GM19438 (cell line): ENCODE measurements at regions not wholly inside any gene's neighbourhood (a gene's known extent, or its start where the extent isn't known, plus 50 kb on each side); places are given as distances from the start of the nearest gene placed in this dataset.

ENCODE experiments used
- ATAC-seq: cut with Tn5 transposase; IDR thresholded peaks from one replicate; pipeline ENCODE4 v1.9.1; 2021; ENCODE audit warnings: low read depth; ENCODE audit not compliant: unreplicated experiment

GRCh38 chr7:121810831-121811672, 61.9 kb upstream of the PTPRZ1 start:
- ATAC-seq, result no peak

GRCh38 chr7:121807078-121807477, 65.9 kb upstream of the PTPRZ1 start:
- no peak for ATAC-seq

GRCh38 chr7:121803039-121803438, 69.9 kb upstream of the PTPRZ1 start:
- ATAC-seq, result no peak

GRCh38 chr7:121800916-121801675, 71.9 kb upstream of the PTPRZ1 start:
- no peak for ATAC-seq

DNA sequence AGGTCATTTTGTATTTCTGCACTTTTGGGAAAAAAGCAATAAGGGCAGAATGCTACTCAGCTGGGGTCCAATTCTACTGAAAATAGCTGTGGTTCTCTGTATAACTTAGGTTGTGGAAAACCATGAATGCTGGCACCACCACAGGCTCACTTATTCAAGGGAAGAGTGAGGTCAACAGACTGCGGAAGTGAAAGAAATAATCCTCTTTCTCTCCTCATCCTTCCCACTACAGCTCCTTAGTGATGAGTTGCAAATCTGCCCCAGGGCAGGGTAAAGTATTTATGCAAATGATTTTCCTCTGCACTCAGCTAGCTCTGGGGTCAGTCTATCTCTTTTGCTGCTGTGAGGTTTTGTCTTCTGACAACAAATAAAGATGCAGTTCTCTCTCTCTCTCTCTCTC, 74.1 kb upstream of the PTPRZ1 start:
- no peak for ATAC-seq

GRCh38 chr7:121798453-121798840, 74.5 kb upstream of the PTPRZ1 start:
- no peak for ATAC-seq

- ATAC-seq, result no peak
These were observed 75.1 kb upstream of the PTPRZ1 start for GRCh38 chr7:121797657-121798452.

GRCh38 chr7:121796936-121797656, 75.9 kb upstream of the PTPRZ1 start:
- no peak for ATAC-seq

DNA sequence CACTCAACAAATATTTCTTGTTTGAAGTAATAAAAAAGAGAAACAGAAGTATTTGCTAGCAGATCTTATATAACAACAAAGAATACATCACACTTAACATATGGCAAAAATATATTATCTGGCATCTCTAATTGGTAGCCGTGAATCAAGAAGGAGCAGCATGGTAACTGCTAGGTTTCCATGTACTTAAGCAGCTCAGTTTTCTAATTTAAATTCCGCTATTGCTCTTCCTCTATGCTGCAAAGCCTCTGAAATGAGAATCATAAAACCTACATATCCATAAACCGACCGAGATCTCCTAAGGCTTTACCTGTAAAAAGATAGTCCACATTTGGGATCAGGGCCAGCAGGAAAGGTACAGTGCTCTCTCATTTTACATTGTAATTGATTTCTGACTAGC, 76.6 kb upstream of the PTPRZ1 start:
- ATAC-seq, result no peak

DNA sequence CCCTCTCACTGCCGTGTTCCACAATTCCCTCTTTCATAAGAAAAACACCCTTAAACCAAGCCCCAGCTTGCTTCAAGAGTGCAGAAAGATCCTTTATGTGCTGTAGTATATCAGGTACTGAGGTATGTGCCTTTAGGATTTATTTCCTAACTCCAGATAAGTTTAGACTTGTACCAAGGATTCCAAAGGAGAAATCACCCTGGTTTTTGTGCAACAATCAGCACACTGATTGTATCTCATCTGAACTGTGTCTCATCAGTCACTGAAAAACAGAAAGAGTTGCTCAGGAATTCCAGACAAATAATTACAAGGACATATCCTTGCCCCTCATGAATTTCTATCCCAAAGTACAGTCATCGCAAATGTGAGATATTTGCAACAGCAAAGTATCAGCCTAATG, 77.2 kb upstream of the PTPRZ1 start:
- no peak for ATAC-seq

GRCh38 chr7:121793716-121794115, 79.2 kb upstream of the PTPRZ1 start:
- no peak for ATAC-seq

DNA sequence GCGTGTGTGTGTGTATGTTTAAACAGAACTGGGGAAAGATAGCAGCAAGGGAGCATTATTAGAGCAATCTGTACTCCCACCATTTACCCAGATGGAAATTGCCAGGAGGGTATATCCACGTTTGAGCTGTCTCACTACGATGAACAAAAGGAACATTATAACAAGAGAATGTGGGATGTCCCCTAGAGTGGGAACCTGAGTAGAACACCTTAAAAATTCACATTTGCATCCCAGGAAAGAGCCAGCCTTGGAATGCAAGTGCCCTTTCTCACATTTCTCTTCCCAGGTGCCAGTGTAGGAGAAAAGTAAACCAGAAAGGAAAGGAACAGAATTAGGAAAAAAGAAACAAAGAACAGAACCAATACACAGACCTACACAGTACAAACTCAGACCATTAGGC, 95.3 kb upstream of the PTPRZ1 start:
- ATAC-seq, result no peak

DNA sequence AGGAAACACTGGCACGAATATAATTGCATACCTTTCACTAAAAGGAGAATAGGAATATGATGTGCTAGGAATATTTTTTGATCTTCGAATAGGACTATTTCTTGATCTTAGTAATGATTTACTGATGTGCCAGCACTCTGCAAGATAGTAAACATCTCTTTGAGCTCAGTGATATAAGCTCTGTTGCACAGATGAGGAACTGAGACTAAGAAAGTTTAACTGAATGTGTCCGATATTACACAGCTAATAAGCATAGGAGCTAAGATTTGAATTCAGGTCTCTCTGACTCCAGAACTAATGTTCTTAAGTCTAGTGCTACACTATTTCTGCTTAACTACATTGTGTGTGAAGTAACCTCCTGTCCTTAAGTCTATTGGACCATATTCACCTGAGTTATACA, 98.4 kb upstream of the PTPRZ1 start:
- ATAC-seq, result no peak

GRCh38 chr7:121766676-121767075, 106.3 kb upstream of the PTPRZ1 start:
- no peak for ATAC-seq

- ATAC-seq, result no peak
These were observed 111.6 kb upstream of the PTPRZ1 start for GRCh38 chr7:121761399-121761798.

DNA sequence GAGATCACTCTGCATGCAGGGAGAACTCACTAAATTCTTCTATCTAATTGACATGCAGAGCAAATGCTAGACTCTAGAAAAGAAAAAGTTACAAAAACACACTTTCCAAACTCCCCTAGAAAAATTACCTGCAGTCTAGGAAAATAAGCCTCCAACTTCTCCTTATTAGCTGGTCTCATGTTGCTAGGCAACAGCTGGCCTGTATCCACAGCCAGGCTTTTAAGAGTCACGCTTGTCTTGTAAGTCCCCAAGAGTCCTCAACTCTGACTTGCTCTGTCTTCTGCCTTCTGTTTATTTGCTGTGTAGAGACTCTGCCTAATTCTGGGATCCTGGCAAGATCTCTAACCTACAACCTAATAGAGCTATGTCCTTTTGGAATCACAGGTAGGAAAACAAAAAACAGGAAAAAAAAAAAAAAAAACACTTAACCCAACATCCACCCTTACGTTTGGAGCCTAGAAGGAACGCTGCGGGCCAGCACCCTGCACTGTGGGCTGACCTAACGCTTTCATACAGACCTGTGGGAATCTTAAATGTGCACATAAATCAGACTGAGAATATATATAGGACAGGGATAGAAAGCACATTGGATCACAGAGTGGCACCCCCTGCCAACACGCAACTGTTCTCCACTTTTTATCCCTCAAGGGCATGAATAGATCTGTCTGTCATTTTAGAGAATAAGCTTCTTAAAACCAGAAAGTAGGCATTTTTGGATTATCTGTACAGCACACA, 117.0 kb upstream of the PTPRZ1 start:
- no peak for ATAC-seq

DNA sequence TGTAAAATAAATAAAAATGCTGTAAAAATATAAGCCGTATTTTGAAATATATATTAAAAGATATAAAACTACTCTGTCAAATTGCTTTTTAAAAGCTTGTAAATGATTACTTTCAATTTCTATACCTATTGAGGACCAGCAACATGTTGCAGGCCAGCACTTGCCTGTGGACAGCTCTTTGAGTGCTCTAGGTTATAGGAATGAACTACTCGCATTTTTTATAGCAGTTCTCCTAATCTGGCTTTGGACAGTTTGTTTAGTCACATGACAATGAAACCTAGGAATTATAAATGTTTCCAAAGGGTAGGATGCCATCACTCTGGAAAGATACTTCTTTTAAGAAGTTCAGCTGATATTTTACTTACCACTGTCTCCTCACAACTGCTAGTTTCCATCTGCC, 117.7 kb upstream of the PTPRZ1 start:
- ATAC-seq, result no peak

DNA sequence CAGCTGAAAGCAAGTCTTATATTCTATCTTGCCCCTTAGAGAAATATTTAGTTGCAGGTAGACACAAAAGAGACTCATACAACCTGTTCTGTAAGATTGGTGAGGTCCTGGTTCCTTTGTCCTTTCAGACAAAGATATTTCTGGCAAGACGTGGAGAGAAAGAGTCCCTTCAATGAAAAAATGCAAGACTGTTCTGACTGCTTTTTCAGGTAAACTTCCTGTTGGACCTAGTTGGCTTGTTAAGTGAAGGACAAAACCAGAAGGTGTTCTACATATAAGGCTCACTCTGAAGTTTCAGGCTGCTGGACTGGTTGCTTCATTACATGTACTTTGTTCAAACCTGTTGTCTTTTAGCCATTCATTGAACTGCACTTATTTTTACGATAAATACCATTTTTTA, 119.0 kb upstream of the PTPRZ1 start:
- ATAC-seq, result no peak

- no peak for ATAC-seq
These were observed 120.3 kb upstream of the PTPRZ1 start for GRCh38 chr7:121752706-121753105.

- no peak for ATAC-seq
These were observed 124.4 kb upstream of the PTPRZ1 start for GRCh38 chr7:121748546-121748945.
